HG02943 (cell line): ENCODE measurements at regions not wholly inside any gene's neighbourhood (a gene's known extent, or its start where the extent isn't known, plus 50 kb on each side); places are given as distances from the start of the nearest gene placed in this dataset.

Experiments
- ATAC-seq: cut with Tn5 transposase; IDR thresholded peaks from one replicate; pipeline ENCODE4 v1.9.1; 2021; ENCODE audit warnings: mild to moderate bottlenecking, low read depth, moderate library complexity; ENCODE audit not compliant: unreplicated experiment

GRCh38 chr7:136667584-136667983, 200.9 kb upstream of the CHRM2 start:
- ATAC-seq, result no peak

GRCh38 chr7:136665878-136666509, 202.5 kb upstream of the CHRM2 start:
- no peak for ATAC-seq

- no peak for ATAC-seq
Measured at GRCh38 chr7:136664537-136664936, 203.9 kb upstream of the CHRM2 start.

- no peak for ATAC-seq
Measured at GRCh38 chr7:136657482-136657921, 210.9 kb upstream of the CHRM2 start.

- ATAC-seq, result no peak
Measured at GRCh38 chr7:136656516-136656915, 211.9 kb upstream of the CHRM2 start.

- no peak for ATAC-seq
Measured at GRCh38 chr7:136655414-136655813, 213.0 kb upstream of the CHRM2 start.

GRCh38 chr7:136654406-136654805, 214.0 kb upstream of the CHRM2 start:
- no peak for ATAC-seq

- ATAC-seq, result no peak
Measured at GRCh38 chr7:136652635-136653370, 215.6 kb upstream of the CHRM2 start.

- no peak for ATAC-seq
Measured at GRCh38 chr7:136640977-136641376, 227.5 kb upstream of the CHRM2 start.

- no peak for ATAC-seq
Measured at GRCh38 chr7:136637813-136638212, 230.6 kb upstream of the CHRM2 start.

- no peak for ATAC-seq
Measured at GRCh38 chr7:136635751-136636150, 232.7 kb upstream of the CHRM2 start.

GRCh38 chr7:136618818-136619217, 249.6 kb upstream of the CHRM2 start:
- no peak for ATAC-seq

- ATAC-seq, result no peak
Measured at GRCh38 chr7:136617176-136617575, 251.3 kb upstream of the CHRM2 start.

- no peak for ATAC-seq
Measured at GRCh38 chr7:136605532-136606329, 262.7 kb upstream of the CHRM2 start.

- no peak for ATAC-seq
Measured at GRCh38 chr7:136601772-136602171, 266.7 kb upstream of the CHRM2 start.

- ATAC-seq, result no peak
Measured at GRCh38 chr7:136600475-136600874, 268.0 kb upstream of the CHRM2 start.

- no peak for ATAC-seq
Measured at GRCh38 chr7:136594739-136595144, 273.7 kb upstream of the CHRM2 start.

- ATAC-seq, result no peak
Measured at GRCh38 chr7:136588216-136588615, 280.2 kb upstream of the CHRM2 start.

GRCh38 chr7:136585954-136586670, 282.3 kb upstream of the CHRM2 start:
- ATAC-seq, result no peak

GRCh38 chr7:136566491-136566890, 302.0 kb upstream of the CHRM2 start:
- ATAC-seq, result no peak

GRCh38 chr7:136555933-136556332, 312.5 kb upstream of the CHRM2 start:
- ATAC-seq, result no peak
